G401.6 (cell line): ENCODE measurements at regions not wholly inside any gene's neighbourhood (a gene's known extent, or its start where the extent isn't known, plus 50 kb on each side); places are given as distances from the start of the nearest gene placed in this dataset.

Source experiments
- FAIRE-seq: peaks from 2 replicates; lab custom pipeline; 2012; peaks lifted over from hg19 to GRCh38; lab: Jason Lieb, UNC

GRCh38 chr6:65771946-65772345 lies 64.9 kb upstream of the EYS start:
- no peak for FAIRE-seq

- FAIRE-seq: no peak
Observed at GRCh38 chr6:65761890-65762289, 54.9 kb upstream of the EYS start.

GRCh38 chr6:65760285-65760684 lies 53.3 kb upstream of the EYS start:
- no peak for FAIRE-seq
